ENCODE measurements at regions not wholly inside any gene's neighbourhood (a gene's known extent, or its start where the extent isn't known, plus 50 kb on each side); places are given as distances from the start of the nearest gene placed in this dataset.
"Not testable (repeated sequence)": the region's sequence is repeated elsewhere in the genome, so short reads cannot be mapped to it uniquely, and the experiment has no call there.

- no peak for DNase-seq (ENCODE audit: low read depth in 2 of 3, low spot score in 2 of 3)
Measured at GRCh38 chr6:16041327-16041726, 87.6 kb upstream of the MYLIP start.

- no peak for DNase-seq (ENCODE audit: low read depth in 2 of 3, low spot score in 2 of 3)
Measured at GRCh38 chr6:16040628-16040974, 88.3 kb upstream of the MYLIP start.

GRCh38 chr6:16039892-16040627, 88.8 kb upstream of the MYLIP start:
- not testable (repeated sequence) for DNase-seq (ENCODE audit: low read depth in 2 of 3, low spot score in 2 of 3)

GRCh38 chr6:16038938-16039337, 89.9 kb upstream of the MYLIP start:
- no peak for DNase-seq (ENCODE audit: low read depth in 2 of 3, low spot score in 2 of 3)

GRCh38 chr6:16035488-16036080, 93.3 kb upstream of the MYLIP start:
- DNase-seq (ENCODE audit: low read depth in 2 of 3, low spot score in 2 of 3), result no peak

GRCh38 chr6:16033214-16033613, 95.7 kb upstream of the MYLIP start:
- DNase-seq (ENCODE audit: low read depth in 2 of 3, low spot score in 2 of 3), result no peak

GRCh38 chr6:16031278-16031981, 97.5 kb upstream of the MYLIP start:
- DNase-seq (ENCODE audit: low read depth in 2 of 3, low spot score in 2 of 3), result peak in 2 of 3 donors; percentile 14 to 69

- no peak for DNase-seq (ENCODE audit: low read depth in 2 of 3, low spot score in 2 of 3)
Measured at GRCh38 chr6:16028966-16029365, 99.9 kb upstream of the MYLIP start.

- DNase-seq (ENCODE audit: low read depth in 2 of 3, low spot score in 2 of 3), result no peak
Measured at GRCh38 chr6:16020259-16020658, 108.6 kb upstream of the MYLIP start.

- DNase-seq (ENCODE audit: low read depth in 2 of 3, low spot score in 2 of 3), result no peak
Measured at GRCh38 chr6:16019462-16019861, 109.4 kb upstream of the MYLIP start.

- no peak for DNase-seq (ENCODE audit: low read depth in 2 of 3, low spot score in 2 of 3)
Measured at GRCh38 chr6:16018626-16019025, 110.3 kb upstream of the MYLIP start.

GRCh38 chr6:16014325-16014724, 114.6 kb upstream of the MYLIP start:
- not testable (repeated sequence) for DNase-seq (ENCODE audit: low read depth in 2 of 3, low spot score in 2 of 3)

- DNase-seq (ENCODE audit: low read depth in 2 of 3, low spot score in 2 of 3), result peak in 1 of 3 donors; percentile 23
Measured at GRCh38 chr6:16007146-16007545, 121.7 kb upstream of the MYLIP start.

GRCh38 chr6:16006681-16007080, 122.2 kb upstream of the MYLIP start:
- no peak for DNase-seq (ENCODE audit: low read depth in 2 of 3, low spot score in 2 of 3)

GRCh38 chr6:16004934-16005679, 123.8 kb upstream of the MYLIP start:
- peak in 1 of 3 donors; percentile 60 for DNase-seq (ENCODE audit: low read depth in 2 of 3, low spot score in 2 of 3)

GRCh38 chr6:16003197-16003491, 125.7 kb upstream of the MYLIP start:
- DNase-seq (ENCODE audit: low read depth in 2 of 3, low spot score in 2 of 3), result no peak

GRCh38 chr6:16002332-16003196, 126.3 kb upstream of the MYLIP start:
- no peak for DNase-seq (ENCODE audit: low read depth in 2 of 3, low spot score in 2 of 3)

GRCh38 chr6:16001158-16001557, 127.7 kb upstream of the MYLIP start:
- no peak for DNase-seq (ENCODE audit: low read depth in 2 of 3, low spot score in 2 of 3)

- no peak for DNase-seq (ENCODE audit: low read depth in 2 of 3, low spot score in 2 of 3)
Measured at GRCh38 chr6:15999201-15999600, 129.7 kb upstream of the MYLIP start.

GRCh38 chr6:15997586-15998388, 131.1 kb upstream of the MYLIP start:
- no peak for DNase-seq (ENCODE audit: low read depth in 2 of 3, low spot score in 2 of 3)

Data from hematopoietic multipotent progenitor cell (in vitro differentiated cells).